ENCODE measurements at regions not wholly inside any gene's neighbourhood (a gene's known extent, or its start where the extent isn't known, plus 50 kb on each side); places are given as distances from the start of the nearest gene placed in this dataset.

- peak; percentile 32 for DNase-seq (ENCODE audit: low read depth, low spot score)
These were observed 354.6 kb downstream of the ZSWIM6 start for GRCh38 chr5:61686491-61687257.

GRCh38 chr5:61687371-61687770, 355.3 kb downstream of the ZSWIM6 start:
- peak; percentile 22 for DNase-seq (ENCODE audit: low read depth, low spot score)

GRCh38 chr5:61689153-61689846, 357.2 kb downstream of the ZSWIM6 start:
- DNase-seq (ENCODE audit: low read depth, low spot score), result no peak

GRCh38 chr5:61697809-61698558, 365.9 kb downstream of the ZSWIM6 start:
- no peak for DNase-seq (ENCODE audit: low read depth, low spot score)

GRCh38 chr5:61701877-61702602, 370.0 kb downstream of the ZSWIM6 start:
- DNase-seq (ENCODE audit: low read depth, low spot score), result peak; percentile 15

GRCh38 chr5:61702784-61703183, 370.7 kb downstream of the ZSWIM6 start:
- DNase-seq (ENCODE audit: low read depth, low spot score), result no peak

GRCh38 chr5:61704289-61704688, 372.2 kb downstream of the ZSWIM6 start:
- DNase-seq (ENCODE audit: low read depth, low spot score), result no peak

GRCh38 chr5:61706751-61707150, 374.7 kb downstream of the ZSWIM6 start:
- DNase-seq (ENCODE audit: low read depth, low spot score), result no peak

- no peak for DNase-seq (ENCODE audit: low read depth, low spot score)
These were observed 387.1 kb downstream of the ZSWIM6 start for GRCh38 chr5:61719124-61719523.

GRCh38 chr5:61720829-61721228, 388.8 kb downstream of the ZSWIM6 start:
- no peak for DNase-seq (ENCODE audit: low read depth, low spot score)

GRCh38 chr5:61724102-61724501, 392.0 kb downstream of the ZSWIM6 start:
- DNase-seq (ENCODE audit: low read depth, low spot score), result no peak

GRCh38 chr5:61728287-61728686, 396.2 kb downstream of the ZSWIM6 start:
- no peak for DNase-seq (ENCODE audit: low read depth, low spot score)

- no peak for DNase-seq (ENCODE audit: low read depth, low spot score)
These were observed 398.8 kb downstream of the ZSWIM6 start for GRCh38 chr5:61730866-61731265.

- DNase-seq (ENCODE audit: low read depth, low spot score), result no peak
These were observed 399.3 kb downstream of the ZSWIM6 start for GRCh38 chr5:61731267-61731945.

- no peak for DNase-seq (ENCODE audit: low read depth, low spot score)
These were observed 399.9 kb downstream of the ZSWIM6 start for GRCh38 chr5:61731946-61732314.

GRCh38 chr5:61732369-61732768, 400.3 kb downstream of the ZSWIM6 start:
- peak; percentile 53 for DNase-seq (ENCODE audit: low read depth, low spot score)

GRCh38 chr5:61732796-61733195, 400.7 kb downstream of the ZSWIM6 start:
- DNase-seq (ENCODE audit: low read depth, low spot score), result no peak

GRCh38 chr5:61734001-61734400, 401.9 kb downstream of the ZSWIM6 start:
- DNase-seq (ENCODE audit: low read depth, low spot score), result no peak

GRCh38 chr5:61734966-61735365, 402.9 kb downstream of the ZSWIM6 start:
- DNase-seq (ENCODE audit: low read depth, low spot score), result no peak

- peak; percentile 22 for DNase-seq (ENCODE audit: low read depth, low spot score)
These were observed 403.5 kb downstream of the ZSWIM6 start for GRCh38 chr5:61735531-61735930.

GRCh38 chr5:61735995-61736394, 403.9 kb downstream of the ZSWIM6 start:
- DNase-seq (ENCODE audit: low read depth, low spot score), result no peak

All from astrocyte of the hippocampus (primary cell).